GM12878 (cell line): ENCODE measurements at regions not wholly inside any gene's neighbourhood (a gene's known extent, or its start where the extent isn't known, plus 50 kb on each side); places are given as distances from the start of the nearest gene placed in this dataset.

ENCODE experiments used
- EZH2 ChIP-seq: IDR thresholded peaks from 2 replicates; pipeline ENCODE4 v1.6.1; 2012; ENCODE audit warnings: low read depth, mild to moderate bottlenecking, control low read depth, inconsistent platforms, low read length, borderline replicate concordance; ENCODE audit not compliant: control insufficient read depth
- GABPA ChIP-seq: IDR thresholded peaks from 2 replicates; pipeline ENCODE4 v1.6.1; 2014; ENCODE audit warnings: antibody characterized with exemption, low read depth, mild to moderate bottlenecking, inconsistent platforms
- MTA3 ChIP-seq: IDR thresholded peaks from 2 replicates; pipeline ENCODE4 v1.6.1; 2012; ENCODE audit warnings: low read length, inconsistent platforms, borderline replicate concordance
- TF ChIP-seq, protein P1 (sequence below): IDR thresholded peaks from 2 replicates; pipeline ENCODE4 v1.6.1; 2012; ENCODE audit warnings: low read depth, low read length, improper control_type of control experiment
- TF ChIP-seq, protein P2 (sequence below), 3 experiments: IDR thresholded peaks in 2 of 3; conservative IDR thresholded peaks in 1 of 3; 2 replicates each; pipeline ENCODE4 v1.5.1; 2011; ENCODE audit warnings: low read depth in 3 of 3, low read length in 3 of 3, mild to moderate bottlenecking in 3 of 3, control low read depth in 2 of 3, moderate library complexity in 2 of 3, inconsistent platforms in 1 of 3, mixed read lengths in 1 of 3; ENCODE audit not compliant: control insufficient read depth in 2 of 3, insufficient read depth in 1 of 3; ENCODE audit errors: extremely low read depth in 1 of 3
- TF ChIP-seq, protein P3 (sequence below): fragments of 150-350 bp; IDR thresholded peaks from 2 replicates; pipeline ENCODE4 v1.6.1; 2016; ENCODE audit warnings: low read depth, low read length

DNA sequence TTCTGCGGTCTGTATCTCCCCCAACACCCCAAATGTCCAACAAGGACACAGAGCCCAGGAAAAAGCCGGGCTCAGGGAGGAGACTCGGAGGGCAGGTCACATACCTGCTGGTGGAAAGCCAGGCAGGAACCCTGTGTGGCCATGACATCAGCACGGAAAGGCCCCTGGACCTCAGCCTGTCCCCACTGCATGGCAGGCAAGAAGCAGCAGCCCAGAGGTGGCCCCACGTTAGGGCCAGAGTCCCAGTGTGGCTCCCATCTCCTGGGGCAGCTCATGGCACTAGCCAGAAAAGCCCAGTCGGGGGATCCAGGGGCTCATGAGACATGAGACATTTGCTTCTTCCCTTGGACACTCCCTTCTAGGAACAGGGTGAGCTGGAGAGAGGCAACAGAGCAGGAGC, 258.7 kb downstream of the DLL1 start:
- TF ChIP-seq, protein P1, sequence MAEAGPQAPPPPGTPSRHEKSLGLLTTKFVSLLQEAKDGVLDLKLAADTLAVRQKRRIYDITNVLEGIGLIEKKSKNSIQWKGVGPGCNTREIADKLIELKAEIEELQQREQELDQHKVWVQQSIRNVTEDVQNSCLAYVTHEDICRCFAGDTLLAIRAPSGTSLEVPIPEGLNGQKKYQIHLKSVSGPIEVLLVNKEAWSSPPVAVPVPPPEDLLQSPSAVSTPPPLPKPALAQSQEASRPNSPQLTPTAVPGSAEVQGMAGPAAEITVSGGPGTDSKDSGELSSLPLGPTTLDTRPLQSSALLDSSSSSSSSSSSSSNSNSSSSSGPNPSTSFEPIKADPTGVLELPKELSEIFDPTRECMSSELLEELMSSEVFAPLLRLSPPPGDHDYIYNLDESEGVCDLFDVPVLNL, result no peak
- TF ChIP-seq, protein P2, sequence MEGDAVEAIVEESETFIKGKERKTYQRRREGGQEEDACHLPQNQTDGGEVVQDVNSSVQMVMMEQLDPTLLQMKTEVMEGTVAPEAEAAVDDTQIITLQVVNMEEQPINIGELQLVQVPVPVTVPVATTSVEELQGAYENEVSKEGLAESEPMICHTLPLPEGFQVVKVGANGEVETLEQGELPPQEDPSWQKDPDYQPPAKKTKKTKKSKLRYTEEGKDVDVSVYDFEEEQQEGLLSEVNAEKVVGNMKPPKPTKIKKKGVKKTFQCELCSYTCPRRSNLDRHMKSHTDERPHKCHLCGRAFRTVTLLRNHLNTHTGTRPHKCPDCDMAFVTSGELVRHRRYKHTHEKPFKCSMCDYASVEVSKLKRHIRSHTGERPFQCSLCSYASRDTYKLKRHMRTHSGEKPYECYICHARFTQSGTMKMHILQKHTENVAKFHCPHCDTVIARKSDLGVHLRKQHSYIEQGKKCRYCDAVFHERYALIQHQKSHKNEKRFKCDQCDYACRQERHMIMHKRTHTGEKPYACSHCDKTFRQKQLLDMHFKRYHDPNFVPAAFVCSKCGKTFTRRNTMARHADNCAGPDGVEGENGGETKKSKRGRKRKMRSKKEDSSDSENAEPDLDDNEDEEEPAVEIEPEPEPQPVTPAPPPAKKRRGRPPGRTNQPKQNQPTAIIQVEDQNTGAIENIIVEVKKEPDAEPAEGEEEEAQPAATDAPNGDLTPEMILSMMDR (IDR thresholded peaks at IDR 0.05 in 2 of 3, conservative IDR thresholded peaks at IDR 0.05 in 1 of 3; ENCODE audit: control insufficient read depth in 2 of 3, extremely low read depth in 1 of 3, insufficient read depth in 1 of 3, low read depth in 3 of 3, low read length in 3 of 3), result no peak
- TF ChIP-seq GABPA (no peak), MTA3 (no peak), EZH2 (no peak)
- TF ChIP-seq, protein P3, sequence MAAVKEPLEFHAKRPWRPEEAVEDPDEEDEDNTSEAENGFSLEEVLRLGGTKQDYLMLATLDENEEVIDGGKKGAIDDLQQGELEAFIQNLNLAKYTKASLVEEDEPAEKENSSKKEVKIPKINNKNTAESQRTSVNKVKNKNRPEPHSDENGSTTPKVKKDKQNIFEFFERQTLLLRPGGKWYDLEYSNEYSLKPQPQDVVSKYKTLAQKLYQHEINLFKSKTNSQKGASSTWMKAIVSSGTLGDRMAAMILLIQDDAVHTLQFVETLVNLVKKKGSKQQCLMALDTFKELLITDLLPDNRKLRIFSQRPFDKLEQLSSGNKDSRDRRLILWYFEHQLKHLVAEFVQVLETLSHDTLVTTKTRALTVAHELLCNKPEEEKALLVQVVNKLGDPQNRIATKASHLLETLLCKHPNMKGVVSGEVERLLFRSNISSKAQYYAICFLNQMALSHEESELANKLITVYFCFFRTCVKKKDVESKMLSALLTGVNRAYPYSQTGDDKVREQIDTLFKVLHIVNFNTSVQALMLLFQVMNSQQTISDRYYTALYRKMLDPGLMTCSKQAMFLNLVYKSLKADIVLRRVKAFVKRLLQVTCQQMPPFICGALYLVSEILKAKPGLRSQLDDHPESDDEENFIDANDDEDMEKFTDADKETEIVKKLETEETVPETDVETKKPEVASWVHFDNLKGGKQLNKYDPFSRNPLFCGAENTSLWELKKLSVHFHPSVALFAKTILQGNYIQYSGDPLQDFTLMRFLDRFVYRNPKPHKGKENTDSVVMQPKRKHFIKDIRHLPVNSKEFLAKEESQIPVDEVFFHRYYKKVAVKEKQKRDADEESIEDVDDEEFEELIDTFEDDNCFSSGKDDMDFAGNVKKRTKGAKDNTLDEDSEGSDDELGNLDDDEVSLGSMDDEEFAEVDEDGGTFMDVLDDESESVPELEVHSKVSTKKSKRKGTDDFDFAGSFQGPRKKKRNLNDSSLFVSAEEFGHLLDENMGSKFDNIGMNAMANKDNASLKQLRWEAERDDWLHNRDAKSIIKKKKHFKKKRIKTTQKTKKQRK, result no peak
